Esophagus squamous epithelium (tissue), 5 donors: ENCODE measurements at regions not wholly inside any gene's neighbourhood (a gene's known extent, or its start where the extent isn't known, plus 50 kb on each side); places are given as distances from the start of the nearest gene placed in this dataset.

Experiments used
- DNase-seq: peaks from one replicate; lab custom pipeline; 2025; lab: John Stamatoyannopoulos, UW
- H3K27ac ChIP-seq, 4 donors: fragments of 200-600 bp; sonication (generic); one replicate each; pipeline ENCODE4 v1.5.1; 2016 to 2019; ENCODE audit warnings: mild to moderate bottlenecking in 1 of 4
- H3K27me3 ChIP-seq, 4 donors: fragments of 200-600 bp; sonication (generic); 1 replicate in 3 of 4; 2 replicates in 1 of 4; pipeline versions ENCODE4 v1.5.1 to v1.6.0; 2017 to 2021; ENCODE audit warnings: antibody characterized with exemption in 1 of 4
- H3K36me3 ChIP-seq, 3 donors: fragments of 200-600 bp; sonication (generic); one replicate each; pipeline ENCODE4 v1.5.1; 2016 to 2019
- H3K4me1 ChIP-seq, 3 donors: fragments of 200-600 bp; sonication (generic); one replicate each; pipeline ENCODE4 v1.5.1; 2017 to 2019
- H3K4me3 ChIP-seq, 4 donors: fragments of 200-600 bp; sonication (generic); 1 replicate in 3 of 4; 2 replicates in 1 of 4; pipeline ENCODE4 v1.5.1; 2016 to 2019; ENCODE audit warnings: mild to moderate bottlenecking in 2 of 4, moderate library complexity in 1 of 4
- H3K9me3 ChIP-seq, 3 donors: fragments of 200-600 bp; sonication (generic); one replicate each; pipeline ENCODE4 v1.5.1; 2016 to 2019
- POLR2A ChIP-seq, 4 donors: fragments of 450-650 bp; IDR thresholded peaks; one replicate each; pipeline ENCODE4 v1.6.1; 2017; ENCODE audit warnings: antibody characterized with exemption in 4 of 4, mild to moderate bottlenecking in 4 of 4, moderate library complexity in 3 of 4
- WGBS, 2 donors: methylation state at CpG; one replicate each; pipeline ENCODE4 v1.1.5; 2018; 5-methylcytosine and 5-hydroxymethylcytosine counted together
- intact Hi-C: fragments of 100-400 bp; cut with DNase I; formaldehyde crosslinking; loops from one replicate; pipeline ENCODE4 v1.15.0; 2022
- TF ChIP-seq, protein P1 (sequence below), 6 experiments: fragments of 450-650 bp in 4 of 6; fragments of 200-600 bp in 2 of 6; sonication (generic) in 2 of 6; IDR thresholded peaks; one replicate each; pipeline ENCODE4 v1.5.1; 2016 to 2019; ENCODE audit warnings: antibody characterized with exemption in 6 of 6, mild to moderate bottlenecking in 4 of 6, moderate library complexity in 4 of 6
- donor health status: DM: yes; HTN: yes; CAD: no.

DNA sequence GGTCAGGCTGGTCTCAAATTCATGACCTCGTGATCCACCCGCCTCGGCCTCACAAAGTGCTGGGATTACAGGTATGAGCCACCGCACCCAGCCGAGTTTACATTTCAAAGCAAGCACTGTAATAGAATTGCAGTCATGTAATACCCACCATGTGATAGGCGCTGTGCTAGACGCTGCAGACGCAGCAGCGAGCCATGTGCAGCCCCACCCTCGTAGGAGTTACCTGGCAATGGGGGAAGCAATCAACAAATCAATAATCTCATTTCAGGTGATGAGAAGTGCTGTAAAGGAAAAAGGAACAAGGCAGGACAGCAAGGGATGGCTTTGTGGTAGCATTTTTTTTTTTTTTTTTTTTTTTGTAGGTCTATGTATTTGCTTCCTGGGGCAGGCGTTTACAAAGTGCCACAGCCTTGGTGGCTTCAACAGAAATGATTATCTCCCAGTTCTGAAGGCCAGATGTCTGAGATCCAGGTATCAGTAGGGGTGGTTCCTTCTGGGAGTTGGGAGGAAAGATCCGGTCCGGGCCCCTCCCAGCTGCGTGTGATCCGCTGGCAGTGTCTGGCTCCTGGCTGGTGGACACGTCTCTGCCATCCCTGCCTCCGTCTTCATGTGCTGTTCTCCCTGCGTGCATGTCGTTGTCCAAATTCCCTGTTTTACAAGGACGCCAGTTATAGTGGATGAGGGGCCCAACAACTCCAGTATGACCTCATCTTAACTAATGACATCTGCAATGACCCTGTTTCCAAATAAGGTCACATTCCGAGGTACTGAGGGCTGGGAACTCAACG is 72.8 kb downstream of the TNFAIP2 start:
- peaks cover 3 to 34% (median 12%) of the 10 kb centered on the region in 3 donors for H3K4me1 ChIP-seq
- H3K36me3 ChIP-seq, result no peaks in the 10 kb centered on the region
- 85 to 96% methylated on average over 22 of the region's 22 CpGs for WGBS, 2 donors
- no peaks in the 10 kb centered on the region for H3K9me3 ChIP-seq
- TF ChIP-seq POLR2A (IDR thresholded peaks at IDR 0.05), result no peak
- TF ChIP-seq, protein P1, sequence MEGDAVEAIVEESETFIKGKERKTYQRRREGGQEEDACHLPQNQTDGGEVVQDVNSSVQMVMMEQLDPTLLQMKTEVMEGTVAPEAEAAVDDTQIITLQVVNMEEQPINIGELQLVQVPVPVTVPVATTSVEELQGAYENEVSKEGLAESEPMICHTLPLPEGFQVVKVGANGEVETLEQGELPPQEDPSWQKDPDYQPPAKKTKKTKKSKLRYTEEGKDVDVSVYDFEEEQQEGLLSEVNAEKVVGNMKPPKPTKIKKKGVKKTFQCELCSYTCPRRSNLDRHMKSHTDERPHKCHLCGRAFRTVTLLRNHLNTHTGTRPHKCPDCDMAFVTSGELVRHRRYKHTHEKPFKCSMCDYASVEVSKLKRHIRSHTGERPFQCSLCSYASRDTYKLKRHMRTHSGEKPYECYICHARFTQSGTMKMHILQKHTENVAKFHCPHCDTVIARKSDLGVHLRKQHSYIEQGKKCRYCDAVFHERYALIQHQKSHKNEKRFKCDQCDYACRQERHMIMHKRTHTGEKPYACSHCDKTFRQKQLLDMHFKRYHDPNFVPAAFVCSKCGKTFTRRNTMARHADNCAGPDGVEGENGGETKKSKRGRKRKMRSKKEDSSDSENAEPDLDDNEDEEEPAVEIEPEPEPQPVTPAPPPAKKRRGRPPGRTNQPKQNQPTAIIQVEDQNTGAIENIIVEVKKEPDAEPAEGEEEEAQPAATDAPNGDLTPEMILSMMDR (IDR thresholded peaks at IDR 0.05), result no peak
- intact Hi-C loops, result no loop called here
- H3K27me3 ChIP-seq, result peaks cover 0 to 4% (median 0%) of the 10 kb centered on the region in 4 donors
- no peak for DNase-seq
- no peak overlapping the region for H3K27ac ChIP-seq
- H3K4me3 ChIP-seq, result no peak overlapping the region

DNA sequence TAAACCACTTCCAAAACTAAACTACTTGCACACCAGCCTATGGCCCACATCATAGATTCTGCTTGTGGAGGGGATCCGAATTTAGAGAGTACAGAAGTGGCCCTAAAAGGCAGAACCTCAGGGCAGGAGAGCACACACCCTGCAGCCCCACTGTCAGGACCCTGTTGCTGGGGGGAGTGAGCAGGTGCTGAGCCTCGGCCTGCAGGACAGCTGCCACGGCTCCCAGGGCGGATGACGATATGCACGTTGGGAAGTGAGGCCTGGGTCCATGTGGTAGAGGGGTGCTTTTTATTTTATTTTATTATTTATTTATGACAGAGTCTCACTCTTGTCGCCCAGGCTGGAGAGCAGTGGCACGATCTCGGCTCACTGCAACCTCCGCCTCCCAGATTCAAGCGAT is 73.5 kb downstream of the TNFAIP2 start:
- TF ChIP-seq, protein P1 (IDR thresholded peaks at IDR 0.05), result no peak
- no peak for TF ChIP-seq POLR2A (IDR thresholded peaks at IDR 0.05)
- Histone ChIP-seq H3K9me3 (no peaks in the 10 kb centered on the region), H3K27me3 (peaks cover 0 to 7% (median 0%) of the 10 kb centered on the region in 4 donors), H3K4me3 (no peak overlapping the region), H3K36me3 (no peaks in the 10 kb centered on the region), H3K27ac (no peak overlapping the region), H3K4me1 (peaks cover 3 to 34% (median 12%) of the 10 kb centered on the region in 3 donors)
- 94 to 97% methylated on average over 7 to 11 of the region's 11 CpGs for WGBS, 2 donors
- intact Hi-C loops, result no loop called here
- no peak for DNase-seq

DNA sequence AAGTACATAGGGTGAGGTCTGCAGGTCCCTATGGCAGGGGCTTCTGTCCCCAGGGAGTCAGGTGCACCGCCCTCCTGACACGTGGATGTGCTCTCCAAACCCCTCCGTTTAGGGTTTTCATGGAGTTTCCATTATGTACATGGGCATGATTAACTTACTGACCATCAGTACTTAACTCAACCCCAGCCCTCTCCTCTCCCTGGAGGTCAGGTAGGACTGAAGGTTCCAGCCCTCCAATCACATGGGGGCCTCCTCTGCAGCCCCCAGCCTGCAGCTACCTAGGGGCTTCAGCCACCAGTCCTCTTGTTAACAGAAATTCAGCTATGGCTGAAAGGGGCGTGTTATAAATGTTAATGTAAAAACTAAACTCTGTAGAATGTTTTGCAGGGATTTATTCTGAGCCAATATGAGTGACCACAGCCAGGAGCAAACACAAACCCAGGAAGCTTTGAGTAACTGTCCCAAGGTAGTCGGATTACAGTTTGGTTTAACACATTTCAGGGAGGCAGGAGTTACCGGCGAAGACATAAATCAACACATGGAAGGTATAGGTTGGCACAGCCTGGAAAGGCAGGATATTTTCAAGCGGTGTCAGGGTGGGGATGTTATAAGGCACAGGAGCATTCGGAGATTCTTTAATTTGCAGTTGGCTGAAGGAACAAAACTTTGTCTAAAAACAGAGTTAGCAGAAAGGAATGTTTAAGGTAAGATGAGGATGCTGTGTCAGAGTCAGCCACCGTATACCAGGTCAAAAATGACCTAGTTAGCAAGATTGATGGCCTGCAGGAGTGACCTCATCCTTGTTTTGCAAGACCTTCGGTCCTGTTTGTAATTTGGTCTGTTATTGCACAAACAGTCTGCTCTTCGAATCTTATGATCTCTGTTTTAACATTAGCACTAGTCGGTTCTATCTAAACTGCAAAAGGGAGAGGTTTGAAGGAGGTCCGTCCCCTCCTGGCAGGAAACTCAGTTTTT is 75.2 kb downstream of the TNFAIP2 start:
- intact Hi-C loops, result no loop called here
- no peak for DNase-seq
- Histone ChIP-seq H3K27ac (peak overlapping the region in 3 of 4 donors; percentile 53 to 82 (median 69)), H3K4me1 (peaks cover 3 to 27% (median 12%) of the 10 kb centered on the region in 3 donors), H3K36me3 (no peaks in the 10 kb centered on the region), H3K9me3 (peaks cover 0 to 11% (median 0%) of the 10 kb centered on the region in 3 donors), H3K4me3 (no peak overlapping the region), H3K27me3 (peaks cover 0 to 13% (median 0%) of the 10 kb centered on the region in 4 donors)
- TF ChIP-seq, protein P1 (IDR thresholded peaks at IDR 0.05), result no peak
- TF ChIP-seq POLR2A (IDR thresholded peaks at IDR 0.05), result no peak
- 61 to 67% methylated on average over 13 to 14 of the region's 14 CpGs for WGBS, 2 donors

DNA sequence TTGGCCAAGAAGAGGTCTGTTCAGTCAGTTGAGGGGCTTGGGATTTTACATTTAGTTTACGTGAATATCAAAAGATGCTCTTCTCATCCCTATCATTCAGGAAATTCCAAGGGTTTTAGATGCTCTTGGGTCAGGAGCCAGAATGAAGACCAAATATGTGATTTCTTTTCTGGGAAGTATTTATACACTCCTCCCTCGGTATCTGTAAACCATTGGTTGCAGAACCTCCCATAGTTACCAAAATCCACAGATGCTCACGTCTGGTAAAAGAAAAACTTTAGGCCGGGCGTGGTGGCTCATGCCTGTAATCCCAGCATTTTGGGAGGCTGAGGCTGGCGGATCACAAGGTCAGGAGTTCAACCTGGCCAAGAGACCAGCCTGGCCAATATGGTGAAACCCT is 75.9 kb downstream of the TNFAIP2 start:
- TF ChIP-seq, protein P1 (IDR thresholded peaks at IDR 0.05), result no peak
- TF ChIP-seq POLR2A (IDR thresholded peaks at IDR 0.05), result no peak
- Histone ChIP-seq H3K36me3 (no peaks in the 10 kb centered on the region), H3K27ac (peak overlapping the region in 3 of 4 donors; percentile 53 to 82 (median 69)), H3K27me3 (peaks cover 0 to 17% (median 0%) of the 10 kb centered on the region in 4 donors), H3K9me3 (peaks cover 0 to 18% (median 2%) of the 10 kb centered on the region in 3 donors), H3K4me3 (no peak overlapping the region), H3K4me1 (peaks cover 3 to 22% (median 10%) of the 10 kb centered on the region in 3 donors)
- WGBS, 2 donors, result 50 to 84% methylated on average over 4 to 6 of the region's 6 CpGs
- intact Hi-C loops, result no loop called here
- DNase-seq, result no peak
